ENCODE measurements at regions not wholly inside any gene's neighbourhood (a gene's known extent, or its start where the extent isn't known, plus 50 kb on each side); places are given as distances from the start of the nearest gene placed in this dataset.

DNA sequence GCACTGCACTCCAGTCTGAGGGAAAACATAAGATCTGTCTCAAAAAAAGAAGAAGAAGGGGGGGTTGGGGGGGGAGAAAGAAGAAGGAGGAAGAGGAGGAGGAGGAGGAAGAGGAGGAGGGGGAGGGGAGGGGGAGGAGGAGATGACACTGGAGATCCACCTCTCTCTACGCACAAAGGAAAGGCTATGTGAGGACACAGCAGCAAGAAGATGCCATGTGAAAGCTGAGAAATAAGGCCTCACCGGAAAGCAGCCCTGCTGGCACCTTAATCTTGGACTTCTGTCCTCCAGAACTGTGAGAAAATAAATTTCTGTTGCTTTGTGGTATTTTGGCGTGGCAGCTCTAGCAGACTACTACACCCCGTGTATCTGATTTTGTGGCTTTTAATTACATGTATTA lies 477.9 kb downstream of the MED13L start:
- no peaks in the 10 kb centered on the region for H3K36me3 ChIP-seq
- H3K4me3 ChIP-seq: no peak overlapping the region
- TF ChIP-seq POLR2A (IDR thresholded peaks at IDR 0.05): no peak
- TF ChIP-seq, protein P1, sequence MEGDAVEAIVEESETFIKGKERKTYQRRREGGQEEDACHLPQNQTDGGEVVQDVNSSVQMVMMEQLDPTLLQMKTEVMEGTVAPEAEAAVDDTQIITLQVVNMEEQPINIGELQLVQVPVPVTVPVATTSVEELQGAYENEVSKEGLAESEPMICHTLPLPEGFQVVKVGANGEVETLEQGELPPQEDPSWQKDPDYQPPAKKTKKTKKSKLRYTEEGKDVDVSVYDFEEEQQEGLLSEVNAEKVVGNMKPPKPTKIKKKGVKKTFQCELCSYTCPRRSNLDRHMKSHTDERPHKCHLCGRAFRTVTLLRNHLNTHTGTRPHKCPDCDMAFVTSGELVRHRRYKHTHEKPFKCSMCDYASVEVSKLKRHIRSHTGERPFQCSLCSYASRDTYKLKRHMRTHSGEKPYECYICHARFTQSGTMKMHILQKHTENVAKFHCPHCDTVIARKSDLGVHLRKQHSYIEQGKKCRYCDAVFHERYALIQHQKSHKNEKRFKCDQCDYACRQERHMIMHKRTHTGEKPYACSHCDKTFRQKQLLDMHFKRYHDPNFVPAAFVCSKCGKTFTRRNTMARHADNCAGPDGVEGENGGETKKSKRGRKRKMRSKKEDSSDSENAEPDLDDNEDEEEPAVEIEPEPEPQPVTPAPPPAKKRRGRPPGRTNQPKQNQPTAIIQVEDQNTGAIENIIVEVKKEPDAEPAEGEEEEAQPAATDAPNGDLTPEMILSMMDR (IDR thresholded peaks at IDR 0.05 in 4 of 5, conservative IDR thresholded peaks at IDR 0.05 in 1 of 5): no peak
- H3K4me1 ChIP-seq: no peaks in the 10 kb centered on the region
- H3K27me3 ChIP-seq: peaks cover 0 to 3% (median 0%) of the 10 kb centered on the region in 3 donors
- H3K27ac ChIP-seq: no peak overlapping the region
- ATAC-seq (no peak), DNase-seq (no peak)
- no peaks in the 10 kb centered on the region for H3K9me3 ChIP-seq
- in situ Hi-C loops (cut with MboI; ENCODE audit: low sequenced_read_pairs in 4 of 4): no loop called here
- intact Hi-C loops (cut with DNase I; ENCODE audit: low total_unique reads): loop anchor here (10.0 kb wide), 1 partner anchor 115 kb away; no protein-coding TSS in a partner anchor

DNA sequence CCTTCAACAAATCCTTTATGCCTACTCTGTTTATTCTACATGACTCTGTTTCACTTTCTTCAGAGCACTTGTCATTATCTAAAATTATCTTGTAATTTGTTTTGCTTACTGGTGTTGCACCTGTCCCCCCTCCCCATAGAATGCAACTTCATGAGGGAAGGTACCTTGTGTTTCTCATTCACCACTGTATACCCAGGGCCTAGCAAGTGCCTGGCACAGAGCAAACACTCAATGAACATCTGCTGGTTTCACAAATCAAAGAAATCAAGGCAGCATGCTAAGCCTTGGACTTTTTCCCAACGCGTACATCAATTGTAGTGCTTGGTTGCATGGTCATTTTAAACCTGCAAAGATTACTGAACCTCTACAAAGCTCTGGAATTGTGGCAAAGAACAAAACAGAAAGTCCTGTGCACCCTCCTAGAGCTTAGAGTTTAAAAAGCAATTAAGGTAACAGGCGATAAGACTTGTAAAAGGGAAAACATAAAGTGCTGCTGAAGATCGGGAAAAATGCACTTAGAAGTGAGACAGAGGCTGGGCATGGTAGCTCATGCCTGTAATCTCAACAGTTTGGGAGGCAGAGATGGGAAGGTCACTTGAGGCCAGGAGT lies 479.1 kb downstream of the MED13L start:
- no peak for DNase-seq
- TF ChIP-seq, protein P1 (IDR thresholded peaks at IDR 0.05 in 4 of 5, conservative IDR thresholded peaks at IDR 0.05 in 1 of 5): no peak
- TF ChIP-seq POLR2A (IDR thresholded peaks at IDR 0.05): no peak
- Histone ChIP-seq H3K36me3 (no peaks in the 10 kb centered on the region), H3K9me3 (no peaks in the 10 kb centered on the region), H3K27ac (no peak overlapping the region), H3K4me1 (no peaks in the 10 kb centered on the region), H3K27me3 (peaks cover 0 to 3% (median 0%) of the 10 kb centered on the region in 3 donors), H3K4me3 (no peak overlapping the region)
- intact Hi-C loops (cut with DNase I; ENCODE audit: low total_unique reads) (loop anchor here (10.0 kb wide), 1 partner anchor 116 kb away; no protein-coding TSS in a partner anchor), in situ Hi-C loops (cut with MboI; ENCODE audit: low sequenced_read_pairs in 4 of 4) (no loop called here)
- no peak for ATAC-seq

DNA sequence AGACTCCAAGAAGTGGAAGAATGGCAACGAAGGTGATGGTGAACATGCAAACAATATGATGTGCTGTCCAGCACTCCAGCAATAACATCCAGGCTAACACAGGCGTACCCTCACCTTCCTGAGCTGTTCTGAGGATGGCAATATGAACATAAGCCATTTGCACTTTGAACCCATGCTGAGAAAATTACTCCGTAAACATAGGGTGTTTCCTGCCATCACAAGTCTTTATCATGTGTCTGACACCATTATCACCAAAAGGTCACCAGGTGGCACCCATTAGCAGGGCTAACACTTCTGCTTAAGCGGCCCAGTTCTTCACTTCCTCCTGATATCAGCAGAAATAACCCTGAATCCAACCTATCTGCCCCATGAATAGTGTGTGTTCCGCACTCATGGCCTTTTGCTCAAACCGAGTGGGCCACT lies 482.8 kb downstream of the MED13L start:
- no peaks in the 10 kb centered on the region for H3K36me3 ChIP-seq
- no peak overlapping the region for H3K4me3 ChIP-seq
- no peaks in the 10 kb centered on the region for H3K9me3 ChIP-seq
- in situ Hi-C loops (cut with MboI; ENCODE audit: low sequenced_read_pairs in 4 of 4) (no loop called here), intact Hi-C loops (cut with DNase I; ENCODE audit: low total_unique reads) (loop anchor here (10.0 kb wide), 1 partner anchor 120 kb away; no protein-coding TSS in a partner anchor)
- TF ChIP-seq POLR2A (IDR thresholded peaks at IDR 0.05): no peak
- TF ChIP-seq, protein P1 (IDR thresholded peaks at IDR 0.05 in 4 of 5, conservative IDR thresholded peaks at IDR 0.05 in 1 of 5): no peak
- no peak for ATAC-seq
- DNase-seq: no peak
- no peaks in the 10 kb centered on the region for H3K4me1 ChIP-seq
- H3K27me3 ChIP-seq: no peaks in the 10 kb centered on the region
- no peak overlapping the region for H3K27ac ChIP-seq

DNA sequence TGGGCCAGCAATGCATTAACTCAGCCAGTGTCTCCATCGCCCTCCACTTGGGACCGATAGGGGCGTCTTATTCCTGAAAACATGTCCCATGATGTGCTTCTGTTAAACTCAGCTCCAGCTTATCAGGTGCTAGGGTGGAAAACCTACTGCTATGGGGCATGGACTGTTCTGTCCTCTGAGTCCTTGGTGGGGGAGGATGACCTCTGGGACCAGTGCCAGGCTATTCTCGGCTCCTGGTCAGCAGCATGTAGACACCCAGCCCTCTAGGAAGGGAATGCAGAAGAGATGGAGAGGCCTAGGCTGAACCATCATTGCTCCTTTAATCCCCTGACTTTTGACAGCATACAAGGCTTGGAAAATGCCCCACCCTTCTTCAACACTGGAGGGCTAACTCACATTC lies 486.2 kb downstream of the MED13L start:
- no peaks in the 10 kb centered on the region for H3K9me3 ChIP-seq
- intact Hi-C loops (cut with DNase I; ENCODE audit: low total_unique reads): loop anchor here (10.0 kb wide), 1 partner anchor 123 kb away; no protein-coding TSS in a partner anchor
- ATAC-seq (no peak), DNase-seq (peak in 1 of 2 donors; percentile 17)
- no peaks in the 10 kb centered on the region for H3K4me1 ChIP-seq
- no peak overlapping the region for H3K4me3 ChIP-seq
- TF ChIP-seq POLR2A (IDR thresholded peaks at IDR 0.05): no peak
- TF ChIP-seq, protein P1 (IDR thresholded peaks at IDR 0.05 in 4 of 5, conservative IDR thresholded peaks at IDR 0.05 in 1 of 5): no peak
- H3K27me3 ChIP-seq: no peaks in the 10 kb centered on the region
- in situ Hi-C loops (cut with MboI; ENCODE audit: low sequenced_read_pairs in 4 of 4): no loop called here
- no peaks in the 10 kb centered on the region for H3K36me3 ChIP-seq
- H3K27ac ChIP-seq: no peak overlapping the region

Data from gastrocnemius medialis (tissue), 4 donors.